ENCODE measurements at regions not wholly inside any gene's neighbourhood (a gene's known extent, or its start where the extent isn't known, plus 50 kb on each side); places are given as distances from the start of the nearest gene placed in this dataset.

- Histone ChIP-seq H3K27me3 (ENCODE audit: control insufficient read depth in 2 of 2, insufficient read depth in 2 of 2, low read length in 2 of 2) (no peaks in the 10 kb centered on the region), H3K4me1 (ENCODE audit: control insufficient read depth in 2 of 2, insufficient read depth in 2 of 2, low read length in 2 of 2) (peaks cover 0 to 2% of the 10 kb centered on the region in 2 donors), H3K9me3 (ENCODE audit: control insufficient read depth in 2 of 2, low read length in 2 of 2) (no peaks in the 10 kb centered on the region), H3K9ac (ENCODE audit: low read depth in 1 of 2, low read length in 2 of 2) (no peak overlapping the region), H3K27ac (ENCODE audit: low read depth in 2 of 2, low read length in 2 of 2) (no peak overlapping the region), H3K36me3 (ENCODE audit: control insufficient read depth in 2 of 2, insufficient read depth in 2 of 2, low read length in 2 of 2) (no peaks in the 10 kb centered on the region), H3K4me3 (ENCODE audit: low read length in 2 of 2) (no peak overlapping the region)
These were observed 109.0 kb downstream of the SIK1 start for GRCh38 chr21:43317959-43318358.

DNA sequence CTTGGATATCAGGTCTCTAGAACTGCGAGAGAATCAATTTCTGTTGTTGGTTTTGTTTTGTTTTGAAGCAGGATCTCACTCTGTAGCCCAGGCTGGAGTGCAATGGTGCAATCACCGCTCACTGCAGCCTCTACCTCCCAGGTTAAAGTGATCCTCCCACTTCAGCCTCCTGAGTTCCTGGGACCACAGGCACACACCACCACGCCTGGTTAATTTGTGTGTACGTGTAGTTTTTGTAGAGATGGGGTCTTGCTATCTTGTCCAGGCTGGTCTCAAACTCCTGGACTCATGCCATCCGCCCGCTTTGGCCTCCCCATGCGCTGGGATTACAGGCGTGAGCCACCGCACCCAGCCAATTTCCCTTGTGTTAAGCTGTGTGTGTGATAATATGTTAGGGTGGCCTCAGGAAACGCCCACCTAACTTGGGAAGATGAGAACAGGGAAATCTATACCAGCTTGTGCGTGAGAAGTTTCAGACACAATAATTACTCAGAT lies 109.6 kb downstream of the SIK1 start:
- no peaks in the 10 kb centered on the region for H3K27me3 ChIP-seq (ENCODE audit: control insufficient read depth in 2 of 2, insufficient read depth in 2 of 2, low read length in 2 of 2)
- no peak overlapping the region for H3K9ac ChIP-seq (ENCODE audit: low read depth in 1 of 2, low read length in 2 of 2)
- no peak overlapping the region for H3K27ac ChIP-seq (ENCODE audit: low read depth in 2 of 2, low read length in 2 of 2)
- H3K36me3 ChIP-seq (ENCODE audit: control insufficient read depth in 2 of 2, insufficient read depth in 2 of 2, low read length in 2 of 2): no peaks in the 10 kb centered on the region
- H3K4me1 ChIP-seq (ENCODE audit: control insufficient read depth in 2 of 2, insufficient read depth in 2 of 2, low read length in 2 of 2): peaks cover 5% of the 10 kb centered on the region in 2 donors
- no peaks in the 10 kb centered on the region for H3K9me3 ChIP-seq (ENCODE audit: control insufficient read depth in 2 of 2, low read length in 2 of 2)
- H3K4me3 ChIP-seq (ENCODE audit: low read length in 2 of 2): no peak overlapping the region

- H3K4me1 ChIP-seq (ENCODE audit: control insufficient read depth in 2 of 2, insufficient read depth in 2 of 2, low read length in 2 of 2): peaks cover 14 to 15% of the 10 kb centered on the region in 2 donors
- H3K36me3 ChIP-seq (ENCODE audit: control insufficient read depth in 2 of 2, insufficient read depth in 2 of 2, low read length in 2 of 2): no peaks in the 10 kb centered on the region
- no peaks in the 10 kb centered on the region for H3K27me3 ChIP-seq (ENCODE audit: control insufficient read depth in 2 of 2, insufficient read depth in 2 of 2, low read length in 2 of 2)
- H3K9ac ChIP-seq (ENCODE audit: low read depth in 1 of 2, low read length in 2 of 2): no peak overlapping the region
- no peaks in the 10 kb centered on the region for H3K9me3 ChIP-seq (ENCODE audit: control insufficient read depth in 2 of 2, low read length in 2 of 2)
- H3K4me3 ChIP-seq (ENCODE audit: low read length in 2 of 2): no peak overlapping the region
- H3K27ac ChIP-seq (ENCODE audit: low read depth in 2 of 2, low read length in 2 of 2): no peak overlapping the region
These were observed 110.6 kb downstream of the SIK1 start for GRCh38 chr21:43316156-43316845.

DNA sequence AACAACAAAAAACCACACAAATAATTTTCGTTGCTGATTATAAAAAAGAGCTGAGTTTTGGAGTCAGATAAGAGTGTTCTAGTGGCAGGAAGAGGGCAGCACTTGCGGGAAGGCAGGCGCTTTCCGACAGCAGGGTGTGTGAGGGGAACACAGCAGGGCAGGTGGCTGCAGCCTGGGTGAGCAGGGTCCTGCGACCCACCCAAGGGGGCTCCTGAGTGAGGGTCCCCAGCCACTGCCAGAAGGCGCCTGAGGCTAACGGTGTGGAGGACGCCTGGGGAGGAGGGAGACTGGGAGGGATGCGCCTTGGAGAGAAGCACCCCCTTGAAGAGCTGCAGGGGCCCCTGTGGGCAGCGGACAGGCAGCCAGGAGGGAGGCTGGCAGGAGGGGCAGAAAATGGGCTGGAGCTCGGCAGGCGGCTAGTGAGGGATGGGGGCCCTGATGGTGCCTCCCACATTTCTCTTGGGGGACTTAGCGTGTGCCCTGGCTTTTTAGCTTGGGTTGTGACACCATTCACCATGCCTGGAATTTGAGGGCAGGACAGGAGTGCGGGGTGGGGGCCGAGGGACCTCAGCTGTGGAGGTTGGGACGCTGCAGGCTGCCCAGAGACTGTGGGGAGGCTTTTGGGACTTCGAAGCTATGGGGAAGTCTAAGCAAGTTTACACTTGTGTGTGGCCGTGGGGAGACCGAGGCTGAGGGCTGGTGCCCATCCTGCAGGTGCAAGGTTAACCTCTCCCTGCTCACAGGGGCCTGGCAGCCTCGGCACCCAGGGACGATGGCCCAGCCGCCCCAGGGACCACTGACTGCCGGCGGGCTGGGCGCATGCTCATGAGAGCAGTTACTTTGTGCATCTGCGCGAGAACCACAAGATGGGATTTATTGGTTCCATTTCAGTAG lies 111.4 kb downstream of the SIK1 start:
- Histone ChIP-seq H3K9ac (ENCODE audit: low read depth in 1 of 2, low read length in 2 of 2) (no peak overlapping the region), H3K4me1 (ENCODE audit: control insufficient read depth in 2 of 2, insufficient read depth in 2 of 2, low read length in 2 of 2) (peaks cover 19% of the 10 kb centered on the region in 2 donors), H3K27me3 (ENCODE audit: control insufficient read depth in 2 of 2, insufficient read depth in 2 of 2, low read length in 2 of 2) (no peaks in the 10 kb centered on the region), H3K4me3 (ENCODE audit: low read length in 2 of 2) (no peak overlapping the region), H3K27ac (ENCODE audit: low read depth in 2 of 2, low read length in 2 of 2) (no peak overlapping the region), H3K9me3 (ENCODE audit: control insufficient read depth in 2 of 2, low read length in 2 of 2) (no peaks in the 10 kb centered on the region), H3K36me3 (ENCODE audit: control insufficient read depth in 2 of 2, insufficient read depth in 2 of 2, low read length in 2 of 2) (no peaks in the 10 kb centered on the region)

DNA sequence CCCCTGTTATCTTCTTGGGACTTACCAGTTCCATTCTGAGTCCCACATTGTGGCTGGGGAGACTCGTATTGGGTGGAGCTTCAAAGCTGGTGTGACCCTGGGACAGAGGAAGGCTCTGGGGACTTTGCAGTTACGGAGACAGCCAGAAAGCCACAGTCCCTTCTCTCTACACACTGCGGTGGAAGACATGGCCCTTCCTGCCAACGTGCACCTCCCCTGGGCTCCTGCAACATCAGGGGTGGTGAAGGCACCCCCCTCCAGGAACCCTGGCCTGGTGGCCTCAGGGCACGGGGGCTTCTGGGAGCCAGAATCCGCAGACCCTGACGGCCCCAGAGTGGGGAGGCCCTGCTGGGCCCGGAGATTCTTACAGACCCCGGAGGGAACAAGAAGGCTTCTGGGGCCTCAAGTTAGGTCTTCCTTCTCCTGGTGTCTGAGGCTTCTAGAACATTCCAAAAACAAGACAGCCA lies 113.0 kb downstream of the SIK1 start:
- Histone ChIP-seq H3K9me3 (ENCODE audit: control insufficient read depth in 2 of 2, low read length in 2 of 2) (no peaks in the 10 kb centered on the region), H3K27ac (ENCODE audit: low read depth in 2 of 2, low read length in 2 of 2) (peak overlapping the region; percentile 38 to 67), H3K4me1 (ENCODE audit: control insufficient read depth in 2 of 2, insufficient read depth in 2 of 2, low read length in 2 of 2) (peaks cover 19% of the 10 kb centered on the region in 2 donors), H3K27me3 (ENCODE audit: control insufficient read depth in 2 of 2, insufficient read depth in 2 of 2, low read length in 2 of 2) (no peaks in the 10 kb centered on the region), H3K4me3 (ENCODE audit: low read length in 2 of 2) (no peak overlapping the region), H3K9ac (ENCODE audit: low read depth in 1 of 2, low read length in 2 of 2) (no peak overlapping the region), H3K36me3 (ENCODE audit: control insufficient read depth in 2 of 2, insufficient read depth in 2 of 2, low read length in 2 of 2) (no peaks in the 10 kb centered on the region)

DNA sequence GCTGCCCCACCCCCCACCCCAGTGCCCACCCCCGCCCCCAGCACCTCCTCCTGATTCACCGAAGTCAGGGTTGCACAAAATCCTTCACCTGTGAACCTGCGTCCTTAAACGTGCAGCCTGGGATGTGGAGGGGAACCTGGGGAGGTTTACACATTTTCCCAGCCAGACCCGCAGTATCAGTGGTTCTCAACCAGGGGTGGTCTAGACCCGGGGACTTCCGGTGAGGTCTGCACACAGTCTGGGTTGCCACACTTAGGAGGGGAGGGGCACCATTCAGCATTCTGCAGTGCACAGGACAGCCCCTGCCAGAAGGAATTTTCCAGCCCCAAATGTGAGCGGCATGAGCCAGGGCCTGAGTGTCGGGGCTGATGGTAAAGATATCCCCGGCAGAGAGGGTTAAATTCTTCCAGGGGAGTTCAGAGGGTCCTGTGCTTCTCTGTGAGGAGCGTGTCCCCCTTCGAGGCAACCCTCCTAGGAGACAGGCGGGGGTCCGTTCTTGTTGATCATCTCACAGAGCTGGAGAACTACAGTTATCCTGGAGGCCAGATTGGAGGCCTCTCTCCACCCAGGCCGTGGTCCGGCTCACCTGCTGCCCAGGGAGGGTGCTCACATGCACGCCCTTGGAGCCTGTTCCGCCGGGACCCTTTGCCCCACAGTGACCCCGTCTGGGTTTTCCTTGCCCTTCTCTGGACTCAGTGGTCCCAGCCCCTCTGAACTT lies 113.6 kb downstream of the SIK1 start:
- Histone ChIP-seq H3K36me3 (ENCODE audit: control insufficient read depth in 2 of 2, insufficient read depth in 2 of 2, low read length in 2 of 2) (no peaks in the 10 kb centered on the region), H3K4me3 (ENCODE audit: low read length in 2 of 2) (no peak overlapping the region), H3K27me3 (ENCODE audit: control insufficient read depth in 2 of 2, insufficient read depth in 2 of 2, low read length in 2 of 2) (no peaks in the 10 kb centered on the region), H3K9ac (ENCODE audit: low read depth in 1 of 2, low read length in 2 of 2) (no peak overlapping the region), H3K9me3 (ENCODE audit: control insufficient read depth in 2 of 2, low read length in 2 of 2) (no peaks in the 10 kb centered on the region), H3K4me1 (ENCODE audit: control insufficient read depth in 2 of 2, insufficient read depth in 2 of 2, low read length in 2 of 2) (peaks cover 19% of the 10 kb centered on the region in 2 donors), H3K27ac (ENCODE audit: low read depth in 2 of 2, low read length in 2 of 2) (peak overlapping the region; percentile 38 to 67)

DNA sequence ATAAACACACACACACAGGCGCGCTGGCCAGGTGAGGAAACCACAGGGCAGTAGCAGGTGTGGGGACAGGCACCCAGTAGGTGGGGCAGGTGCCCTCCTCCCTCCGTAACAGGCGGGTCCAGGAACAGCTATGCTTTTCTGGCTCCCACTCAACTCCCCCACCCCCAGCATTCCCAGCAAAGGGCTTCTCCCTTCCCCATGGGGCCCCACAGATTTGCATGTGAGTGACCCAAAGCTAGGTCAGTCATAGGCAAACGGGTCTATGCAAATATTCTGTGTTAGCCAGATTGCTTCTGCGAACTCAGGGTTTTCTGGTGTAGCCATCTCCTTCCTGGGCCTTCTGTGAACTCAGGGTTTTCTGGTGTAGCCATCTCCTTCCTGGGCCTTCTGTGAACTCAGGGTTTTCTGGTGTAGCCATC lies 114.2 kb downstream of the SIK1 start:
- Histone ChIP-seq H3K36me3 (ENCODE audit: control insufficient read depth in 2 of 2, insufficient read depth in 2 of 2, low read length in 2 of 2) (no peaks in the 10 kb centered on the region), H3K9me3 (ENCODE audit: control insufficient read depth in 2 of 2, low read length in 2 of 2) (no peaks in the 10 kb centered on the region), H3K9ac (ENCODE audit: low read depth in 1 of 2, low read length in 2 of 2) (no peak overlapping the region), H3K27me3 (ENCODE audit: control insufficient read depth in 2 of 2, insufficient read depth in 2 of 2, low read length in 2 of 2) (no peaks in the 10 kb centered on the region), H3K27ac (ENCODE audit: low read depth in 2 of 2, low read length in 2 of 2) (no peak overlapping the region), H3K4me3 (ENCODE audit: low read length in 2 of 2) (no peak overlapping the region), H3K4me1 (ENCODE audit: control insufficient read depth in 2 of 2, insufficient read depth in 2 of 2, low read length in 2 of 2) (peaks cover 19% of the 10 kb centered on the region in 2 donors)

DNA sequence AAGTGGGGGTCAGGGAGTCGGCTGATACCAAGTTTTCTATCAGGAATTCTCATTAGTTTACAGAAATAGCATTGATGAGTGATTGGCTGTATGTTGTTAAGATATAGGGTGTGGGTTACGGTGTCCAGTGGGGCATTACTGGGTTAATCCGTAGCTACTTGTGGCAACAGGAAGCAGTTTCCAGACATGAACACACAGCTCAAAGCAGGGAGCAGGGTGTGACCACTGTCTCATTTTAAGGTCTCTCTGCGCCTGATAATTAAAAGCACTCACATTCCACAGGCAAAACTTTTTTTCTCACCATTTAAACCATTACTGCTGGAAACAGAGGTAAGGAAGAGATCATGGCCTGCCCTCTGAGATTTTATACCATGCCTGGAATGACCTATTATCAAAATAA lies 114.9 kb downstream of the SIK1 start:
- H3K27ac ChIP-seq (ENCODE audit: low read depth in 2 of 2, low read length in 2 of 2): peak overlapping the region; percentile 57 to 69
- no peak overlapping the region for H3K9ac ChIP-seq (ENCODE audit: low read depth in 1 of 2, low read length in 2 of 2)
- no peaks in the 10 kb centered on the region for H3K36me3 ChIP-seq (ENCODE audit: control insufficient read depth in 2 of 2, insufficient read depth in 2 of 2, low read length in 2 of 2)
- no peak overlapping the region for H3K4me3 ChIP-seq (ENCODE audit: low read length in 2 of 2)
- H3K9me3 ChIP-seq (ENCODE audit: control insufficient read depth in 2 of 2, low read length in 2 of 2): no peaks in the 10 kb centered on the region
- peaks cover 19% of the 10 kb centered on the region in 2 donors for H3K4me1 ChIP-seq (ENCODE audit: control insufficient read depth in 2 of 2, insufficient read depth in 2 of 2, low read length in 2 of 2)
- no peaks in the 10 kb centered on the region for H3K27me3 ChIP-seq (ENCODE audit: control insufficient read depth in 2 of 2, insufficient read depth in 2 of 2, low read length in 2 of 2)

DNA sequence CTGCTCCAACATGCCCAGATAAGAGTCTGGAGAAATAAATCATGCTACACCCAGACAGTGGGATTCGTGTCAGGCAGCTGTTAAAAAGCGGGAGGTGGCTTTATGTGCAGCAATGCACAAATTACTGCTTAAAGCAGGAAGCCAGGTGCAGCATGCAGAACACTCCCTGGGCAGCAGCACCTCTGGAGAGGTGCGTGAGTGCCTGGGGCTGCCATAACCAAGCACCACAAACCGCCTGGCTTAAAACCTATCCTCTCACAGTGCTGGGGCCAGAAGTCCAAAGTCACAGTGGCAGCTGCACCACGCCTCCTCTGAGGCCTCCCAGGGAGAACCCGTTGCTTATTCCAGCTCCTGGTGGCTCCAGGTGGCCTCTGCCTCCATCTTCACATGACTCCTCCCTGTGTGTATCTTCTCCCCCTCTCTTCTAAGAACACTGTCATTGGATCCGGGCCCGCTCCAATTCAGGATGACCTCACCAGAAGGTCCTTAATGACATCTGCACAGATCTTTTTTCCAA lies 115.6 kb downstream of the SIK1 start:
- no peaks in the 10 kb centered on the region for H3K9me3 ChIP-seq (ENCODE audit: control insufficient read depth in 2 of 2, low read length in 2 of 2)
- H3K9ac ChIP-seq (ENCODE audit: low read depth in 1 of 2, low read length in 2 of 2): no peak overlapping the region
- no peaks in the 10 kb centered on the region for H3K36me3 ChIP-seq (ENCODE audit: control insufficient read depth in 2 of 2, insufficient read depth in 2 of 2, low read length in 2 of 2)
- H3K4me1 ChIP-seq (ENCODE audit: control insufficient read depth in 2 of 2, insufficient read depth in 2 of 2, low read length in 2 of 2): peaks cover 19% of the 10 kb centered on the region in 2 donors
- peak overlapping the region in 1 of 2 donors; percentile 8 for H3K4me3 ChIP-seq (ENCODE audit: low read length in 2 of 2)
- no peaks in the 10 kb centered on the region for H3K27me3 ChIP-seq (ENCODE audit: control insufficient read depth in 2 of 2, insufficient read depth in 2 of 2, low read length in 2 of 2)
- peak overlapping the region; percentile 57 to 69 for H3K27ac ChIP-seq (ENCODE audit: low read depth in 2 of 2, low read length in 2 of 2)

Data from mucosa of rectum (tissue), 2 donors.